ENCODE measurements at regions not wholly inside any gene's neighbourhood (a gene's known extent, or its start where the extent isn't known, plus 50 kb on each side); places are given as distances from the start of the nearest gene placed in this dataset.

DNA sequence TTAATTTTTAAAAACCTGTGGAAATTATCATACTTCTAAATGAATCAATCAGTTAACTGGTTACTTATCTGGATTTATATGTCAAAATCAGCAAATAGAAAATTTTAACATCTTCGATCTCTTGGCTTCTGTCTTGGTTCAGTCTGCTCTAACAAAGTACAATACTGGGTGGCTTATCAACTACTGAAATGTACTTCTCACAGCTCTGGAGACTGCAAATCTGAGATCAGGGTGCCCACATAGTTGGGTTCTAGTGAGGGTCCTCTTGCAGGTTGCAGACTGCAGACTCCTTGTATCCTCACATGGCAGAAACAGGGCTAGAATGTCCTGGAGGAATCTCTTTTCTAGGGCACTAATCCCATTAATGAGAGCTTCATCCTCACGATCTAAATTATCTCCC is 1851.6 kb upstream of the TENM3 start:
- intact Hi-C loops (cut with micrococcal nuclease), result no loop called here
- Mint-ChIP-seq H3K9me3 (ENCODE audit: unreplicated experiment) (peaks cover 14% of the 10 kb centered on the region), H3K27ac (ENCODE audit: low read depth, unreplicated experiment) (no peak overlapping the region), H3K27me3 (ENCODE audit: insufficient read depth, unreplicated experiment) (no peaks in the 10 kb centered on the region), H3K36me3 (ENCODE audit: insufficient read depth, unreplicated experiment) (no peaks in the 10 kb centered on the region), H3K4me3 (ENCODE audit: unreplicated experiment) (no peak overlapping the region), H3K4me1 (ENCODE audit: insufficient read depth, unreplicated experiment) (no peaks in the 10 kb centered on the region)
- ChIA-PET CTCF (interaction anchor here (0.8 to 1.2 kb wide), 2 partner anchors 58 to 165 kb away, joined by 3 to 5 read pairs; no protein-coding TSS in a partner anchor), POLR2A (no interaction called here)
- TF ChIP-seq, protein P1, sequence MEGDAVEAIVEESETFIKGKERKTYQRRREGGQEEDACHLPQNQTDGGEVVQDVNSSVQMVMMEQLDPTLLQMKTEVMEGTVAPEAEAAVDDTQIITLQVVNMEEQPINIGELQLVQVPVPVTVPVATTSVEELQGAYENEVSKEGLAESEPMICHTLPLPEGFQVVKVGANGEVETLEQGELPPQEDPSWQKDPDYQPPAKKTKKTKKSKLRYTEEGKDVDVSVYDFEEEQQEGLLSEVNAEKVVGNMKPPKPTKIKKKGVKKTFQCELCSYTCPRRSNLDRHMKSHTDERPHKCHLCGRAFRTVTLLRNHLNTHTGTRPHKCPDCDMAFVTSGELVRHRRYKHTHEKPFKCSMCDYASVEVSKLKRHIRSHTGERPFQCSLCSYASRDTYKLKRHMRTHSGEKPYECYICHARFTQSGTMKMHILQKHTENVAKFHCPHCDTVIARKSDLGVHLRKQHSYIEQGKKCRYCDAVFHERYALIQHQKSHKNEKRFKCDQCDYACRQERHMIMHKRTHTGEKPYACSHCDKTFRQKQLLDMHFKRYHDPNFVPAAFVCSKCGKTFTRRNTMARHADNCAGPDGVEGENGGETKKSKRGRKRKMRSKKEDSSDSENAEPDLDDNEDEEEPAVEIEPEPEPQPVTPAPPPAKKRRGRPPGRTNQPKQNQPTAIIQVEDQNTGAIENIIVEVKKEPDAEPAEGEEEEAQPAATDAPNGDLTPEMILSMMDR (IDR thresholded peaks at IDR 0.05; ENCODE audit: unreplicated experiment), result no peak
- no peak for DNase-seq (ENCODE audit: unreplicated experiment)
- no TSS peak for BruUV-seq (replicated peaks)

DNA sequence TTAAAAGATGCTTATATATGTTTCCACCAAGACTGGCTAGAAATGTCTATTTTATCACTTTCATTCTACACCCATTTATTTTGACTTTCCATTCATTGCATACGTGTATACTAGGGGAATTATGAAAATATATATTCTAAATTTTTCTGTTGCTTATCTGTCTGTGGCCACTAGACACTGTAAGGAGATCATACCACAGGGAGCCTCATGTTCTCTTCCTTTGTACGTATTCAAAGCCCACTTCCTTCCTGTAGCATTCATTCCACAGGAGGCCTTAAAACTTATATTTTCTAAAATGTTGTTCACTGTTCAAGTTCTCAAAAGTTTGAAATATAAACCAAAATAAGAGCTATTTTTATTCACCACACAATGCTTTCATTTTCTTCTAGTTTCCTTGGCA is 1848.9 kb upstream of the TENM3 start:
- TF ChIP-seq, protein P1 (IDR thresholded peaks at IDR 0.05; ENCODE audit: unreplicated experiment), result no peak
- H3K9me3 Mint-ChIP-seq (ENCODE audit: unreplicated experiment), result peaks cover 14% of the 10 kb centered on the region
- intact Hi-C loops (cut with micrococcal nuclease), result no loop called here
- H3K4me3 Mint-ChIP-seq (ENCODE audit: unreplicated experiment), result no peak overlapping the region
- no peak overlapping the region for H3K27ac Mint-ChIP-seq (ENCODE audit: low read depth, unreplicated experiment)
- ChIA-PET POLR2A (interaction anchor here (0.6 kb wide), 1 partner anchor 17 kb away, joined by 3 read pairs; no protein-coding TSS in a partner anchor), CTCF (no interaction called here)
- no peaks in the 10 kb centered on the region for H3K27me3 Mint-ChIP-seq (ENCODE audit: insufficient read depth, unreplicated experiment)
- peaks cover 6% of the 10 kb centered on the region for H3K4me1 Mint-ChIP-seq (ENCODE audit: insufficient read depth, unreplicated experiment)
- BruUV-seq (replicated peaks), result no TSS peak
- no peak for DNase-seq (ENCODE audit: unreplicated experiment)
- peaks cover 6% of the 10 kb centered on the region for H3K36me3 Mint-ChIP-seq (ENCODE audit: insufficient read depth, unreplicated experiment)

DNA sequence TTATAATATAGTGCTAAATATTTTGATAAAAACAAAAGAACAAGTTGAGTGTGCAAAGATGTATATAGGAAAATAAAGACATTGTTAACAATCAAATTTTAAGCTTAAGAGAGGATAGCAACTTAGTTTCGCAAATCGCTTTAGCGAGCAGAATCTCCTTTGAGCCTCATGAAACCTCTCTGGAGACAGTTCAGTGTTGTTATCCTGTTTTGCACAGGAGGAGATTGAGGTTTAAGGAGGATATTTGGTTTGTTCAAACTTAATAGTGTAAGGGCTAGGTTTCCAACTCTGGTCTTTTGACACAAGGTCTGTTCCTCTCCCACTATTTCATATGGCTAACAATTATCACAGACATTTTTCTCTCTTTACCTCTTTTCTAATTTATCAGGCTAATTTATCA is 1848.5 kb upstream of the TENM3 start:
- Mint-ChIP-seq H3K4me1 (ENCODE audit: insufficient read depth, unreplicated experiment) (peaks cover 6% of the 10 kb centered on the region), H3K9me3 (ENCODE audit: unreplicated experiment) (peaks cover 14% of the 10 kb centered on the region), H3K27ac (ENCODE audit: low read depth, unreplicated experiment) (no peak overlapping the region), H3K36me3 (ENCODE audit: insufficient read depth, unreplicated experiment) (peaks cover 6% of the 10 kb centered on the region), H3K4me3 (ENCODE audit: unreplicated experiment) (no peak overlapping the region), H3K27me3 (ENCODE audit: insufficient read depth, unreplicated experiment) (no peaks in the 10 kb centered on the region)
- intact Hi-C loops (cut with micrococcal nuclease), result no loop called here
- DNase-seq (ENCODE audit: unreplicated experiment), result no peak
- ChIA-PET POLR2A (interaction anchor here (0.6 kb wide), 1 partner anchor 16 kb away, joined by 3 read pairs; no protein-coding TSS in a partner anchor), CTCF (no interaction called here)
- TF ChIP-seq, protein P1 (IDR thresholded peaks at IDR 0.05; ENCODE audit: unreplicated experiment), result no peak
- BruUV-seq (replicated peaks), result no TSS peak

DNA sequence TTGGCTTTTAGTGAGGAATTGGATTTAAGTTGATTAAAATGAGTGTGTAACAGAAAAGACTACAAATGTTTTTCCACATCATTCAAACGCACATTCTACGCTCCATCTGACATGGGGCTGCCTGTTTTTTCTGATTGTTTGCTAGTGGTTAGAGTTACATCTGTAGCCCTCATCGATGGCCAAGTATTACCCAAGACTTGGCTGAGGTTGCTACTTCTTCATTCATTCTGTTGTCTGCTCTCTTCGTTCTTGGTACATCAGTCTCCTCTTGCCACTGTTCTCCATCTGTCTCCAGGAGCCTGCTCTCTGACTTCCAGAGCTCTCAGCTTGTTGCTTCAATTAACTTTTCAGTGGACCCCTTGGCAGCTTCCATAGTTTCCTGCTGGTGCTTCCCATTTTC is 1844.6 kb upstream of the TENM3 start:
- no peak for DNase-seq (ENCODE audit: unreplicated experiment)
- POLR2A ChIA-PET, result no interaction called here
- TF ChIP-seq, protein P1 (IDR thresholded peaks at IDR 0.05; ENCODE audit: unreplicated experiment), result no peak
- CTCF ChIA-PET, result interaction anchor here (1.1 kb wide), 1 partner anchor 13 kb away, joined by 3 read pairs; no protein-coding TSS in a partner anchor
- Mint-ChIP-seq H3K36me3 (ENCODE audit: insufficient read depth, unreplicated experiment) (peaks cover 6% of the 10 kb centered on the region), H3K9me3 (ENCODE audit: unreplicated experiment) (peaks cover 16% of the 10 kb centered on the region), H3K4me1 (ENCODE audit: insufficient read depth, unreplicated experiment) (peaks cover 6% of the 10 kb centered on the region), H3K27me3 (ENCODE audit: insufficient read depth, unreplicated experiment) (no peaks in the 10 kb centered on the region), H3K4me3 (ENCODE audit: unreplicated experiment) (no peak overlapping the region), H3K27ac (ENCODE audit: low read depth, unreplicated experiment) (no peak overlapping the region)
- intact Hi-C loops (cut with micrococcal nuclease), result no loop called here
- BruUV-seq (replicated peaks), result no TSS peak
